SKM-1 (cell line): ENCODE measurements at regions not wholly inside any gene's neighbourhood (a gene's known extent, or its start where the extent isn't known, plus 50 kb on each side); places are given as distances from the start of the nearest gene placed in this dataset.
"Not testable (repeated sequence)": the region's sequence is repeated elsewhere in the genome, so short reads cannot be mapped to it uniquely, and the experiment has no call there.

Experiments used
- DNase-seq: peaks from one replicate; lab custom pipeline; 2025; ENCODE audit not compliant: unreplicated experiment; lab: John Stamatoyannopoulos, UW

DNA sequence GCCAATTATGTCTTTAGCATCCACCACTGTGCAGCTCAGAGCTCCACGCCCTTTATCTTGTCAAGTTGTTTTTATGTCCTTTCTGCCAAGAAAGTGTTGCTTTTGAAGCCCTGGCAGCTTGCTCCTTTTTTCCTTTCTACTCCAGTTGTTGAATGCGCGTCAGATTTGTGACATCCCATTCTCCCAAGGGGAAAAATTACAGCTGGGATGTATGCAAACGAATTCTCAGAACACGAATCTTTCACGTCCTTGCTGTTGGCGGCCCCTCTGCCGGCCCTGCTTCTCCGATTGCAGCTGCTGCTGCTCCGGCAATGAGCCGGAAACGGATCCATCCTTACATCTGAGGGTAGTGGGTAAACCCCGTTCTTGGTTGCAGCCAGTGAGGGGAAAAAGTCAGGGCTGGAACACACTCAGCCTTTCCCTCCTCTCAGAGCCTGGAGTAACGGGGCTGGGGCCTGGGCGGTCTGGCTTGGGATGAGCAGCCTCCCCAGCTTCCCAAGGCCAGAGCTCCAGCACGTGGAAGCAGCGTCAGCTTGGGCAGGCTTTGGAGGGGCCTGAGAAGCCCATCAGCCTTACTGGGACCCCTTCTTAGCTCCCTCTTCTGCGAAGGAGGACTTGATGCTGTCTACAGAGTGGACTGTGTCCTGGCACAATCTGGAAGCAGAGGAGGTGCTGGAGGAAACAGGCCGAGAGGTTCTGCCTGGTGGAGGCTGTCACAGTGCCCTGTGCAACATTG, 79.0 kb upstream of the CHST15 start:
- no peak for DNase-seq

GRCh38 chr10:124171561-124171960, 78.2 kb upstream of the CHST15 start:
- DNase-seq: no peak

DNA sequence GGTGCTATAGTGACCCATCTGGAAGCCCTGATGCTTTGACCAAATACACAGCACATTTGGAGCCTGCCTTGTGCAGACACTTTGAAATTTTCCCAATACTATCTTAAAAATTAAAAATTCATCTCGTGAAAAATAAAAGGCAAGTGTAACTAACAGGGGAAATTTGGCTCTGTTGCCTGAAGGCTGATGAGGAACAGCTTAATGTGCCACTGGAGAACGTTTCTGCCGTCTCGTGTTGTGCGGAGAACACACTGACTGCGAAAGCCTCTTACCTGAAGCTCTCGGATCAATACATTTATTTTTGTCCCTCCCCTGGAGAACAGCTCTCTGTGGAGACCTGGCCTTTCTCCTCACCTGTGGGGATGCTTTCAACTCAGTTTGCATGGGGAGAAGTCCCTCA, 77.2 kb upstream of the CHST15 start:
- no peak for DNase-seq

DNA sequence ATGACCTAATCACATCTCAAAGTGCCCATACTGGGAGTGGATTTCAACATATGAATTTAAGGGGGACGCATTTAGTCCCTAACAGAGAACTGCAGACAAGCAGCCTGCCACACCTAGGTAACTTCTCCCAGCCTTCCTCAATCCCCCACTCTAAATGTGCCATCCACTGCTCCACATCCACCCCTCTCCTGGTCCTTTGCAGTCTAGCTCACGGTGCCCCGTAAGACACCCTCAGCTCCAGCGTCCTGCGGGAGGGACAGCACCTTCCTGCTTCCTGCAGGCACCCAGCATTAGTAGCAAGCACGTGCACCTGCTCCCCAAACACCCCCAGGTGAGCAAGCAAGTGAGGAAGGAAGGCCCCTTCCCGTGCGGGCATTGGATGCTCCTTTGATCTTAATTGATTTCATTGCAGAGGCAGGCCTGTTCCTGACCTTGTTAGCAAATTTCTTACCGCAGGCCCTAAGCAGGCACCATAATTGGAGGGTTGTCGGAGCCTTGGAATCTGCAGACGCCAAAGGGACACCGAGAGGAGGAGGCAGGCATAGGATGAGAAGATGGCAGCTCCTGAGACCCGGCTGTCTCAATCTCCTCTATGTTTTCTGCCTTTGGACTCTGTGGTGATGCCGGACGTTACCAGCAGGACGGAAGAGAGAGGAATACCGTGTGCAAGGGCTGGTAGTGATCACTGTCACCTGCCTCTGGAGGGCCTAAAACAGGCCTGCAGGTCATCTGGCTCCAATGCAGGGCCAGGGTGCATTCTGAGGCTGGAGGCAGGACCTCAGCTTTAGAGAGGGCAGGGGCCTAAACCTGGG, 75.8 kb upstream of the CHST15 start:
- no peak for DNase-seq

- no peak for DNase-seq
Observed at GRCh38 chr10:124168581-124168980, 75.2 kb upstream of the CHST15 start.

DNA sequence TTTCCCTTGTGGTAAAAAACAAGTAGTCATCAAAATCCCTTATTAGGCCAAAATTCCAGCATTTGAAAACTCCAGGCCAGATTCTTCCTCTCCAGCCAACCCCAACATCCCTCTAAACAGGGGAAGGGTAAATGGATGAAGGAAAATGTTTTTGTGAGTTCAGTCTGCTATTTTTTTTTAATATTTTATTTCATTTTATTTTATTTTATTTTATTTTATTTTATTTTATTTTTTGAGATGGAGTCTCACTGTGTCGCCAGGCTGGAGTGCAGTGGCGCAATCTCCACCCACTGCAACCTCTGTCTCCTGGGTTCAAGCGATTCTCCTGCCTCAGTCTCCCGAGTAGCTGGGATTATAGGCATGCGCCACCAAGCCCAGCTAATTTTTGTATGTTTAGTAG, 74.5 kb upstream of the CHST15 start:
- DNase-seq: not testable (repeated sequence)

- DNase-seq: no peak
Observed at GRCh38 chr10:124166431-124167125, 73.2 kb upstream of the CHST15 start.

DNA sequence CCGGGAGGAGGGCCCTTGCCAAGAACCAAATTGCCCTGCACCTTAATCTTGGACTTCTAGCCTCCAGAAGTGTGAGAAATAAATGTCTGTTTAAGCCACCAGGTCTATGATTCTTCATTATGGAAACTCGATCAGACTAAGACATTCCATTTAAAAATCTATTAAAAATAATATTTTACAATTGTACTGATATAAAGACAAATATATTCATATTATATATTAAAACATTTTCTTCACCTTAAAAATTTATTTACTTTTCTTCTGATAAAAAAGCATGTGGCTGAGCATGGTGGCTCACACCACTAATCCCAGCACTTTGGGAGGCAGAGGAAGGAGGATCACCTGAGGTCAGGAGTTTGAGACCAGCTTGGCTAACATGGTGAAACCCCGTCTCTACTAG, 72.4 kb upstream of the CHST15 start:
- DNase-seq: no peak

DNA sequence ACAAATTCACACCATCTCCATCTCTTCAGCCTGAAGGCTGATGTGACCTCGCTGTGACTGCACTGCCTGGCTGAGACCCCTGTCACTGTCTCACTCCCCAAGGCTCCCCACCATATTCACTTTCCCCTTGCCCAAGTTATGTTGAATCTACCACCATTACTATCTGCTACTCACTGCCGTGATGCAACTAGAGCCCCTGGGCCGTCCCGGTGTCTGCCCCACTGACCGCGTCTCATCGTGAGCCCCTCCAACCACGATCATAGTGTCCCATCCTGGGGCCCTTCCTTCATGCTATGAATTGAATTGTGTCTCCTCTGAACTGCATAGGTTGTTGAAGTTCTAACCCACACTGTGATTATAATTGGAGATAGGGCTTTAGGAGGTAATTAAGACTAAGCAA, 71.9 kb upstream of the CHST15 start:
- DNase-seq: no peak

DNA sequence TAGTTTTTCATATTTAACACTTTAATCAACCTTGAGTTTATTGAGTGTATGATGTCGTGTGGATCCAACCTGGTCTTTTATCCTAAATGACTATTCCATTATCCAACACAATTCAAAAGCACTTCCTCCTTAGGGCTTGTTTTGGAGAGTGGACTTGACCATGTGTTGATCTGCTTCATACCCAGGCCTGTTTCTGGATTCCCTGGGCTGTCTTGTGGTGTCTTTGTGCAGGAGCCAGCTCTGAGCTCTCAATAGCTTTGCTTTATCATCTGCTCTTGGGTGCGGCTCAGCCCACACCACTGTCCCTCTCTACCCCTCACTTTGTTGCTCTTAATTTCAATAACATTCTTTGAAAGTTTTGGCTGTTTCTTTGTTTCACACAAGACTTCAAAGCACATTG, 70.9 kb upstream of the CHST15 start:
- DNase-seq: no peak

DNA sequence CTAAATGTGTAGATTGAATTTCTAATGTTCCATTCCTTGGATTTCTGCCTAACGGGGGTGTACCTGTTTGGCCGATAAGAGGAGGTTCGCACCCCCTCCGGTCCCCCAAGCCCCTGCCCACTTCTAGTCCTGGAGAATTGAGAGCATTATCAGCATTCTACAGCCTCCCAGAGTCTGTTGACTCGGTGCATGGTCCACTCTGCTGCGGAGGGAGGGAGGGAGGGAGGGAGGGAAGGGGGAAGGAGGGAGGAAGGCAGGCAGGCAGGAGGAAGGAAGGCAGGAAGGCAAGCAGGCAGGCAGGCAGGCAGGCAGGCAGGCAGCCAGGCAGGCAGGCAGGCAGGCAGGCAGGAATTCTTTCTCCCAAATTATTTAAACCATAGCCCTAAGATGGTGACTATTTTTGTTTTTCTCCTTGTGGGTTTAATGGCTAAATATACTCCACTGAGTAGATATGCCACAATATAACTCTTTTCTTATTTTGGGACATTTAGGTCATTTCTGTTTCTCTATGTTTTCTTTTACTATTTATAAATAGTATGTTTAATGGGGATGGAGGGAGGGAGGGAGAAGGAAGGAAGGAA, 69.5 kb upstream of the CHST15 start:
- DNase-seq: no peak

GRCh38 chr10:124162136-124162535, 68.7 kb upstream of the CHST15 start:
- no peak for DNase-seq

DNA sequence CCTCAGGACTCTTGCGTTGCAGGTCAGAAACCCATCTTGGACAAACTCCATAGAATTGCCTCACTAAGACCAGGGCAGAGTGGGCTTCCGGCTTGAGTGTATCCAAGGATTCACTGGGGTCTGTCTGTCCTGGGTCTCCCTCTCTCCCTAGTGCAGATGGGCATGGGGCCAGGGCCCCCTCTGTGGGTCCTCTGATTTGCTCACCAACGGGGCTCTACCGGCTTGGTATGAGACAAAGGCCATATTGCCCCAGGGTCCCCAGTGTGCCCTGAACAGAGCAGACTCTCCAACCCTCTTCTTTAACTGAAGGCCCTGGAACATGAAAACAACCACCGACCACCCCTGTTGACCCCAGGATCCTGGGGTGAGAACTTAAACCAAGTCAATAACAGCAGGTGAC, 68.2 kb upstream of the CHST15 start:
- no peak for DNase-seq

DNA sequence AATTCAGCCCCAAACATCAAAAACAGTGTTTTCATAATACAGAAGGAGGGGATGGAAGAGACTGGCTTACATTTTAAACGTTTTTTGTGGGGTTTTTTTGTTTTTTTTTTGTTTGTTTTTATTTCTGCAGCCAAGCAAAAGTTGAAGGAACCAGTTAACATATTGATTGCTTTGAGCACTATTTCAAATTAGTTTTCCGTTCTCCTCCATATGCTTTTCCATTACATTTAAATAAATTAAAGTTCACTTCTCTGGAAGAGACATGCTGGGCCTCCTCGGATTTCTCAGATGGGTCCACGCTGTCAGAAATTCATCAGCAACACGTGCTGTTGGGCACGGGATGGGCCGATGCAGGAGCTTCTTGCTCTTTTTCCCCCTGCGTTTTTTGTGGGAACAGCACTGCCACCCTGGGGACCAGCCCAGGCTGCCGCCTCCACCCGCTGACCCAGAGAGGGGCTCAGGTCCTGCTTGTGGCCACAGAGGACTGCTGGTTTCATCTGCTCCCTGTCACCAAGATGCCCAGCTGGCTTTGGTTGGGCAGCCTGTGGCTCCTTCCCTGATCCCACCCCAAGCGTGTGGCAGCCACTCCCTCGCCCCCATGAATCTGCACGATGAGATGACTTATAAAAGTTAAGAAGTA, 67.7 kb upstream of the CHST15 start:
- DNase-seq: no peak

DNA sequence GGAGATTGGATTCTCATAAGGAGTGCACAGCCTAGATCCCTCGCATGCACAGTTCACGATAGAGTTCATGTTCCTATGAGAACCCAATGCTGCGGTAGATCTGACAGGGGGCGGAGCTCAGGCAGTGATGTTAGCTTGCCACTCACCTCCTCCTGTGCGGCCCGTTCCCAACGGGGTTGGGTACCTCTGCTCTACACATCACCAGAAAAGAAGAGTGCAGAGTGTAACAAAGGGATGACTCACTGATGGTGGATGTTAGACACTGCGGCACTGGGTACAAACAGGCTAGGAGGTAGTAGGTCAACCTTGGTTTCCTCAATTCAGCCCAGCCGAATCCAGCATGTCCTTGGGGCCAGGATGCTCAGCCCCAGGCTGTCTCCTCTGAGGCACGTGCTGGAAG, 66.8 kb upstream of the CHST15 start:
- no peak for DNase-seq

- DNase-seq: no peak
Observed at GRCh38 chr10:124159153-124159552, 65.8 kb upstream of the CHST15 start.

- no peak for DNase-seq
Observed at GRCh38 chr10:124158592-124158991, 65.2 kb upstream of the CHST15 start.

DNA sequence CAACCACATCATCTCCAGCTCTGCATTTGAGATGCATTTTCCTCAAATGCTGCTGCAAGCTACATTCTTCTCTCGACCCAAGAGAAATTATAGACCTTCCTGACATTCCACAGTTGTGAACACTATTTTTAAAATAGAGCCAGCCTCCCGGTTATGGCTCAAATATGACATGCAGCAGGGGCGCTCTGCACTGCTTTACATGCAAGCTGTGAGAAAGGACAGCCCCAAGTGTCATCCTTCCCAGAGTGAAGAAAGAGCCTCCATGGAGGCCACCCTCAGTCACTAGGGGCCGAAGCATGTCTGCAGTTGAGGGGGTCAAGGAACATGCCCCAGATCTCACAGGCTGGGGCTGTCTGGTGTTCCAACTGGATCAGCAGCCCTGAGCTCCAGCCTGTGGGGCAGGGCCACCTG, 63.9 kb upstream of the CHST15 start:
- DNase-seq: no peak

GRCh38 chr10:124156524-124157260, 63.3 kb upstream of the CHST15 start:
- DNase-seq: no peak

- DNase-seq: no peak
Observed at GRCh38 chr10:124155781-124156435, 62.5 kb upstream of the CHST15 start.
